ENCODE measurements at regions not wholly inside any gene's neighbourhood (a gene's known extent, or its start where the extent isn't known, plus 50 kb on each side); places are given as distances from the start of the nearest gene placed in this dataset.
"Not testable (repeated sequence)": the region's sequence is repeated elsewhere in the genome, so short reads cannot be mapped to it uniquely, and the experiment has no call there.

- Histone ChIP-seq H3K27me3 (no peaks in the 10 kb centered on the region), H3K9me3 (peaks cover 2 to 4% of the 10 kb centered on the region in 2 donors), H3K36me3 (no peaks in the 10 kb centered on the region), H3K27ac (no peak overlapping the region), H3K4me3 (no peak overlapping the region), H3K4me1 (no peaks in the 10 kb centered on the region)
- TF ChIP-seq POLR2AphosphoS5 (IDR thresholded peaks at IDR 0.05) (no peak), CTCF (IDR thresholded peaks at IDR 0.05) (no peak), POLR2A (IDR thresholded peaks at IDR 0.05) (no peak), EP300 (IDR thresholded peaks at IDR 0.05; ENCODE audit: low read depth) (no peak)
- DNase-seq, result no peak
- in situ Hi-C loops (cut with MboI; ENCODE audit: low pct_ligation_motif_present in 1 of 4, low pct_unique_long_range_greater_than_20kb in 1 of 4, low sequenced_read_pairs in 3 of 4) (no loop called here), intact Hi-C loops (cut with DNase I; ENCODE audit: low total_unique reads) (no loop called here)
- WGBS, 2 donors (ENCODE audit: low coverage in 1 of 2), result 30 to 31% methylated on average over 1 of the region's 1 CpG
Observed at GRCh38 chr13:84088996-84089395, 206.7 kb upstream of the SLITRK1 start.

- H3K4me3 ChIP-seq, result no peak overlapping the region
Observed at GRCh38 chr13:84086847-84087162, 204.5 kb upstream of the SLITRK1 start.

GRCh38 chr13:84086098-84086846 is 204.0 kb upstream of the SLITRK1 start:
- in situ Hi-C loops (cut with MboI; ENCODE audit: low pct_ligation_motif_present in 1 of 4, low pct_unique_long_range_greater_than_20kb in 1 of 4, low sequenced_read_pairs in 3 of 4); intact Hi-C loops (cut with DNase I; ENCODE audit: low total_unique reads); H3K36me3 ChIP-seq; H3K27ac ChIP-seq; H3K27me3 ChIP-seq; DNase-seq; H3K4me1 ChIP-seq; H3K9me3 ChIP-seq; H3K4me3 ChIP-seq: not testable (repeated sequence)
- WGBS, 2 donors (ENCODE audit: low coverage in 1 of 2), result 95% methylated on average over 41 of the region's 49 CpGs; no CpG with 5 or more reads in 1 of the 2 donors

More at GRCh38 chr13:84086847-84087162, 204.5 kb upstream of the SLITRK1 start:
- Histone ChIP-seq H3K9me3 (peaks cover 0 to 4% of the 10 kb centered on the region in 2 donors), H3K27me3 (no peaks in the 10 kb centered on the region), H3K4me1 (no peaks in the 10 kb centered on the region), H3K36me3 (no peaks in the 10 kb centered on the region), H3K27ac (no peak overlapping the region)
- intact Hi-C loops (cut with DNase I; ENCODE audit: low total_unique reads) (no loop called here), in situ Hi-C loops (cut with MboI; ENCODE audit: low pct_ligation_motif_present in 1 of 4, low pct_unique_long_range_greater_than_20kb in 1 of 4, low sequenced_read_pairs in 3 of 4) (no loop called here)
- WGBS, 2 donors (ENCODE audit: low coverage in 1 of 2), result 93% methylated on average over 7 of the region's 7 CpGs; no CpG with 5 or more reads in 1 of the 2 donors
- no peak for TF ChIP-seq POLR2A (IDR thresholded peaks at IDR 0.05)
- TF ChIP-seq CTCF (IDR thresholded peaks at IDR 0.05), result no peak
- no peak for TF ChIP-seq POLR2AphosphoS5 (IDR thresholded peaks at IDR 0.05)
- no peak for TF ChIP-seq EP300 (IDR thresholded peaks at IDR 0.05; ENCODE audit: low read depth)
- no peak for DNase-seq

GRCh38 chr13:84082462-84082861 is 200.2 kb upstream of the SLITRK1 start:
- H3K27me3 ChIP-seq, result no peaks in the 10 kb centered on the region
- no peaks in the 10 kb centered on the region for H3K36me3 ChIP-seq
- in situ Hi-C loops (cut with MboI; ENCODE audit: low pct_ligation_motif_present in 1 of 4, low pct_unique_long_range_greater_than_20kb in 1 of 4, low sequenced_read_pairs in 3 of 4) (no loop called here), intact Hi-C loops (cut with DNase I; ENCODE audit: low total_unique reads) (no loop called here)
- no peak overlapping the region for H3K27ac ChIP-seq
- H3K4me3 ChIP-seq, result no peak overlapping the region
- TF ChIP-seq POLR2AphosphoS5 (IDR thresholded peaks at IDR 0.05) (no peak), CTCF (IDR thresholded peaks at IDR 0.05) (no peak), EP300 (IDR thresholded peaks at IDR 0.05; ENCODE audit: low read depth) (no peak), POLR2A (IDR thresholded peaks at IDR 0.05) (no peak)
- DNase-seq, result no peak
- H3K9me3 ChIP-seq, result peaks cover 0 to 1% of the 10 kb centered on the region in 2 donors
- H3K4me1 ChIP-seq, result no peaks in the 10 kb centered on the region
- 81 to 83% methylated on average over 4 of the region's 4 CpGs for WGBS, 2 donors (ENCODE audit: low coverage in 1 of 2)
